IMR-90 (cell line): ENCODE measurements at regions not wholly inside any gene's neighbourhood (a gene's known extent, or its start where the extent isn't known, plus 50 kb on each side); places are given as distances from the start of the nearest gene placed in this dataset.

Experiments
- ATAC-seq: fragments of 200-7000 bp; cut with Tn5 transposase; 2 replicates; pipeline ENCODE4 v1.9.1; 2020; ENCODE audit warnings: low read depth, mild to moderate bottlenecking, moderate library complexity
- BruUV-seq: library from RNA; stranded (reverse); fragments of 400-500 nt; replicated peaks from 2 replicates; lab custom pipeline; 2021; lab: Mats Ljungman, UMichigan
- CTCF ChIA-PET: fragments of 300-600 bp; formaldehyde crosslinking; extraction: SDS; loops from one replicate; lab custom pipeline; 2021; ENCODE audit warnings: antibody characterized with exemption; lab: Yijun Ruan, JAX
- POLR2A ChIA-PET: fragments of 300-600 bp; sonication (Branson Sonifier 250); formaldehyde crosslinking; loops from one replicate; lab custom pipeline; 2022; ENCODE audit warnings: antibody characterized with exemption; ENCODE audit not compliant: unreplicated experiment; lab: Charles Lee
- DNase-seq: peaks from one replicate; pipeline ENCODE4 v3.0.0; 2013
- H2AFZ ChIP-seq: replicated peaks from 2 replicates; pipeline ENCODE3; 2013; ENCODE audit warnings: low read length, mild to moderate bottlenecking; ENCODE audit not compliant: poor library complexity
- H2AK5ac ChIP-seq: 2 replicates; pipeline ENCODE4 v1.6.1; 2013; ENCODE audit warnings: low read depth, low read length, inconsistent platforms
- H2AK9ac ChIP-seq: replicated peaks from 2 replicates; pipeline ENCODE3; 2013; ENCODE audit warnings: mild to moderate bottlenecking, low read depth, low read length, moderate library complexity; ENCODE audit not compliant: poor library complexity
- H2BK120ac ChIP-seq: 2 replicates; pipeline ENCODE4 v1.6.1; 2013; ENCODE audit warnings: low read depth, low read length, inconsistent platforms
- H2BK15ac ChIP-seq: 3 replicates; pipeline ENCODE4 v1.6.1; 2013; ENCODE audit warnings: low read depth, low read length, inconsistent platforms
- H2BK20ac ChIP-seq: 2 replicates; pipeline ENCODE4 v1.6.1; 2013; ENCODE audit warnings: low read depth, mild to moderate bottlenecking, inconsistent platforms, low read length, moderate library complexity
- H2BK5ac ChIP-seq: 2 replicates; pipeline ENCODE4 v1.6.1; 2013; ENCODE audit warnings: mild to moderate bottlenecking, low read depth, low read length, inconsistent platforms; ENCODE audit not compliant: poor library complexity, severe bottlenecking
- H3K14ac ChIP-seq: replicated peaks from 2 replicates; pipeline ENCODE4 v1.6.1; 2013; ENCODE audit warnings: low read depth, low read length, inconsistent platforms
- H3K18ac ChIP-seq: 2 replicates; pipeline ENCODE4 v1.6.1; 2013; ENCODE audit warnings: low read depth, low read length, control low read depth
- H3K23ac ChIP-seq: 2 replicates; pipeline ENCODE4 v1.6.1; 2013; ENCODE audit warnings: low read depth, low read length, inconsistent platforms
- H3K27ac ChIP-seq: 2 replicates; pipeline ENCODE4 v1.5.1; 2013; ENCODE audit warnings: mild to moderate bottlenecking, control low read depth, low read length; ENCODE audit not compliant: insufficient read depth
- H3K27me3 ChIP-seq: 2 replicates; pipeline ENCODE4 v1.6.1; 2013; ENCODE audit warnings: low read length; ENCODE audit not compliant: control insufficient read depth, insufficient read depth
- H3K36me3 ChIP-seq: 2 replicates; pipeline ENCODE4 v1.6.1; 2013; ENCODE audit warnings: low read length, mixed read lengths; ENCODE audit not compliant: control insufficient read depth, insufficient read depth
- H3K4ac ChIP-seq: 2 replicates; pipeline ENCODE4 v1.6.1; 2013; ENCODE audit warnings: low read depth, low read length, inconsistent platforms
- H3K4me1 ChIP-seq: 2 replicates; pipeline ENCODE4 v1.6.1; 2013; ENCODE audit warnings: low read length, mixed read lengths; ENCODE audit not compliant: control insufficient read depth, insufficient read depth
- H3K4me2 ChIP-seq: 2 replicates; pipeline ENCODE4 v1.6.1; 2013; ENCODE audit warnings: low read depth, mild to moderate bottlenecking, control low read depth, low read length, moderate library complexity
- H3K4me3 ChIP-seq: 2 replicates; pipeline ENCODE4 v1.5.1; 2013; ENCODE audit warnings: low read depth, mild to moderate bottlenecking, control low read depth, low read length, moderate library complexity; ENCODE audit not compliant: insufficient read depth
- H3K56ac ChIP-seq: 2 replicates; pipeline ENCODE4 v1.6.1; 2013; ENCODE audit warnings: low read length, inconsistent platforms; ENCODE audit not compliant: insufficient read depth; ENCODE audit errors: extremely low read depth
- H3K79me1 ChIP-seq, 2 experiments: 2 replicates each; pipeline ENCODE4 v1.6.1; 2013; ENCODE audit warnings: low read length in 2 of 2, inconsistent platforms in 1 of 2, low read depth in 1 of 2
- H3K9ac ChIP-seq: 2 replicates; pipeline ENCODE4 v1.6.1; 2013; ENCODE audit warnings: low read depth, low read length, control low read depth
- H3K9me1 ChIP-seq: 2 replicates; pipeline ENCODE4 v1.6.1; 2013; ENCODE audit warnings: low read length, inconsistent platforms; ENCODE audit not compliant: insufficient read depth
- H3K9me3 ChIP-seq: 2 replicates; pipeline ENCODE4 v1.6.1; 2013; ENCODE audit warnings: low read length; ENCODE audit not compliant: control insufficient read depth, insufficient read depth
- H4K20me1 ChIP-seq: 2 replicates; pipeline ENCODE4 v1.6.1; 2013; ENCODE audit warnings: low read length, inconsistent platforms; ENCODE audit not compliant: insufficient read depth
- H4K5ac ChIP-seq: 2 replicates; pipeline ENCODE4 v1.6.1; 2013; ENCODE audit warnings: mild to moderate bottlenecking, low read depth, low read length, control low read depth
- H4K8ac ChIP-seq, 2 experiments: 2 replicates each; pipeline ENCODE4 v1.6.1; 2013; ENCODE audit warnings: low read depth in 2 of 2, low read length in 2 of 2, control low read depth in 1 of 2, inconsistent platforms in 1 of 2
- H4K91ac ChIP-seq: 2 replicates; pipeline ENCODE4 v1.6.1; 2013; ENCODE audit warnings: low read depth, low read length, inconsistent platforms; ENCODE audit not compliant: insufficient read depth
- CTCF ChIP-seq: conservative IDR thresholded peaks from 2 replicates; pipeline ENCODE4 v1.5.1; 2012; ENCODE audit warnings: mild to moderate bottlenecking, low read depth, low read length, improper control_type of control experiment
- FOS ChIP-seq: fragments of 150-350 bp; IDR thresholded peaks from 2 replicates; pipeline ENCODE4 v1.6.1; 2016; ENCODE audit warnings: low read depth, low read length
- MAZ ChIP-seq: IDR thresholded peaks from 2 replicates; pipeline ENCODE4 v1.6.1; 2012; ENCODE audit warnings: low read depth, mild to moderate bottlenecking, low read length, improper control_type of control experiment, moderate library complexity, borderline replicate concordance
- RAD21 ChIP-seq: IDR thresholded peaks from 2 replicates; pipeline ENCODE4 v1.6.1; 2012; ENCODE audit warnings: low read length, improper control_type of control experiment
- RCOR1 ChIP-seq: IDR thresholded peaks from 2 replicates; pipeline ENCODE4 v1.6.1; 2012; ENCODE audit warnings: mild to moderate bottlenecking, low read length, improper control_type of control experiment; ENCODE audit not compliant: insufficient replicate concordance
- USF2 ChIP-seq: fragments of 150-350 bp; IDR thresholded peaks from 2 replicates; pipeline ENCODE4 v1.6.1; 2017; ENCODE audit warnings: mild to moderate bottlenecking, antibody characterized with exemption, low read length, low read depth
- WGBS, 2 experiments: methylation state at CpG; one replicate each; pipeline versions ENCODE4 v1.1.5 to v1.1.7; 2013; ENCODE audit warnings: missing lambda C conversion rate in 2 of 2; ENCODE audit not compliant: insufficient read length in 1 of 2; ENCODE audit errors: extremely low coverage in 2 of 2; 5-methylcytosine and 5-hydroxymethylcytosine counted together
- dilution Hi-C: fragments of 300-500 bp; cut with HindIII; formaldehyde crosslinking; loops from one replicate; pipeline ENCODE4 v1.14.3; 2018; ENCODE audit warnings: low sequenced_read_pairs; ENCODE audit not compliant: unreplicated experiment
- in situ Hi-C: fragments of 300-500 bp; cut with MboI; formaldehyde crosslinking; loops from 3 replicates; pipeline ENCODE4 v1.14.3; 2019; ENCODE audit warnings: low sequenced_read_pairs, inconsistent platforms, mixed read lengths
- intact Hi-C: fragments of 100-400 bp; cut with micrococcal nuclease; formaldehyde crosslinking; loops from 2 replicates; pipeline ENCODE4 v1.10.0; 2022

GRCh38 chr18:78430131-78430758 is 549.4 kb upstream of the SALL3 start:
- CTCF ChIA-PET, result no interaction called here
- H4K20me1 ChIP-seq, result no peaks in the 10 kb centered on the region
- no peak overlapping the region for H2BK20ac ChIP-seq
- WGBS, 2 experiments, result 70% methylated on average over 15 of the region's 28 CpGs; no CpG with 5 or more reads in 1 of the 2 experiments
- no peak overlapping the region for H2BK120ac ChIP-seq
- TF ChIP-seq RAD21 (no peak), MAZ (no peak), CTCF (no peak), FOS (no peak), USF2 (no peak), RCOR1 (no peak)
- no peak overlapping the region for H3K14ac ChIP-seq
- no peaks in the 10 kb centered on the region for H3K27me3 ChIP-seq
- H3K4me1 ChIP-seq, result no peaks in the 10 kb centered on the region
- H2BK5ac ChIP-seq, result no peak overlapping the region
- no peak overlapping the region for H3K18ac ChIP-seq
- H2BK15ac ChIP-seq, result no peak overlapping the region
- no peaks in the 10 kb centered on the region for H3K36me3 ChIP-seq
- H3K79me1 ChIP-seq, result no peaks in the 10 kb centered on the region
- no peak overlapping the region for H2AK5ac ChIP-seq
- H3K9me3 ChIP-seq, result peaks cover 38% of the 10 kb centered on the region
- no peak overlapping the region for H3K27ac ChIP-seq
- H3K23ac ChIP-seq, result no peak overlapping the region
- dilution Hi-C loops (no loop called here), in situ Hi-C loops (no loop called here), intact Hi-C loops (no loop called here)
- no peak for ATAC-seq
- H3K4me3 ChIP-seq, result no peak overlapping the region
- H3K4me2 ChIP-seq, result no peak overlapping the region
- H3K9ac ChIP-seq, result no peak overlapping the region
- POLR2A ChIA-PET, result no interaction called here
- no peak overlapping the region for H2AFZ ChIP-seq
- DNase-seq, result no peak
- H3K4ac ChIP-seq, result no peak overlapping the region
- no TSS peak for BruUV-seq
- no peak overlapping the region for H4K91ac ChIP-seq
- H4K8ac ChIP-seq, result no peak overlapping the region
- no peak overlapping the region for H3K56ac ChIP-seq
- H2AK9ac ChIP-seq, result no peak overlapping the region
- no peak overlapping the region for H4K5ac ChIP-seq
- no peaks in the 10 kb centered on the region for H3K9me1 ChIP-seq
